Fibroblast of skin of right quadriceps (primary cell): ENCODE measurements at regions not wholly inside any gene's neighbourhood (a gene's known extent, or its start where the extent isn't known, plus 50 kb on each side); places are given as distances from the start of the nearest gene placed in this dataset.

ENCODE experiments used
- DNase-seq: peaks from one replicate; pipeline ENCODE4 v3.0.0-alpha.2; 2013

- DNase-seq, result no peak
These were observed 230.1 kb downstream of the BARHL2 start for GRCh38 chr1:90486996-90487395.

DNA sequence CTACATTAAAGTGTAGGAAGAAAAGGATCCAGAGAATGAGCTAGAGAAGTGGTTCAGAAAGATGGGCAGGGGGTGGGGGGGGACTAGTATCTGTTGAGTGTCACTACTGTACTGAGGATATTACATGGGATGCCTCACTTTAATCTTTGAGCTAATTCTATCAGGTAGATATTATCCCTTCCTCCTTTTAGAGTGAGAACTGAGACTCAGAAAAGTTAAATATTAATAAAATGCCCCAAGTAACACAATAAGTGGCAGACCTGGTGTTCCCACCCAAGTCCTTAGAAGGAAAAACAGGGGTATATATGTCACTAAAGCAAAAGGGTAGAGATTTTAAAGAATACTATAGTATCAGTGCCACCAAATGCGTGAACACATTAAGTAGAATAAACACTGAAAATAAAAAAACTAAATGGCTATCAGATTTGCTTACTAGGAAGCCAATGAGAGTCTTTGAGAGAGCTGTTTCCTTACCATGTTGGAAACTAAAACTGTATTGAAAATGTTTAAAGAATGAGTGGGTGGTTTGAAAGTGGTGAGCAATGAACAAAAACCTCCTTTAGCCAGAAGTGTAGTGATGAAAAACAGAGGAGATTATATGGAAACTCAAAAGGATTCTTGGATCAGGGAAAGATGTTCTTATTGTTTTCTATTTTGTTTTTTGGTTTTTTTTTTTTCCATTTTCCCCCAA, 230.8 kb downstream of the BARHL2 start:
- no peak for DNase-seq

- DNase-seq, result no peak
These were observed 236.7 kb downstream of the BARHL2 start for GRCh38 chr1:90480271-90480835.

DNA sequence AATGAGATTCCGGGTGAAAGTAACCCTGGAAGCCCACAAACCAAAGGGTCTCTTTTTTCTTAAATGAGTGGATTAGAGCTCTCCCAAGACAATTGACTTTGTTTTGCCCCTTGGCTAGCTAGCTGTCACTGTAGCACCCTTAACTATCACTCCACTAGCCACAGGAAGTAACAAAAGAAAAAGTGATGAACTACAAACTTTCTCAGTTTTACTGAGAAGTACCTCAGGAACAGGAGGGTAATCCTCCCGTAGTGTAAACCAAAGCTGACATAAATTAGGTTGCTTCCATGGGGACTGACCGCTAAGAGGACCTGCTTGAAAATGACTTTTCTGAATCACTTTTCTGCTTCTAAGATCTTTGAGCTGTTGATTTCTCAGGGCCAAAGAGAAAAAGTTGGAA, 240.1 kb downstream of the BARHL2 start:
- DNase-seq, result no peak

DNA sequence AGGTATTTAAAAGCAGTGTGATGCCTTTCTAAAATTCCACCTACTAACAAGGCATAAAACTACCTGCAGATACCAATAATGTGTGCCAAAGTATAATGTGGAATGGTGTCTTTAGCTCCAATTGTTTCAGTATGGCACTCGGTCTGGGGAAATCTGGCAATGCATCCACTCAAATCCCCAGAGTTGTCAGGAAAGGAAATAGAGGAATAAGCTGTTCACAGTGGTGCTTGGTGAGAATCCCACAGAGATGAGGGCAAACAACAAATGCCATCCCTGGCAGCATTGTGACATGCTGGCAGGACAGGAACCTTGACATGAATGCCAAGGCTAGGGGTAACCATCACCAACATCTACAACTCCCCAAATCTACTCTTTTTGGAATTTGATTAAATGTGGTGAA, 240.7 kb downstream of the BARHL2 start:
- DNase-seq, result no peak

GRCh38 chr1:90475631-90476030, 241.5 kb downstream of the BARHL2 start:
- DNase-seq, result no peak

GRCh38 chr1:90474731-90475130, 242.4 kb downstream of the BARHL2 start:
- no peak for DNase-seq

DNA sequence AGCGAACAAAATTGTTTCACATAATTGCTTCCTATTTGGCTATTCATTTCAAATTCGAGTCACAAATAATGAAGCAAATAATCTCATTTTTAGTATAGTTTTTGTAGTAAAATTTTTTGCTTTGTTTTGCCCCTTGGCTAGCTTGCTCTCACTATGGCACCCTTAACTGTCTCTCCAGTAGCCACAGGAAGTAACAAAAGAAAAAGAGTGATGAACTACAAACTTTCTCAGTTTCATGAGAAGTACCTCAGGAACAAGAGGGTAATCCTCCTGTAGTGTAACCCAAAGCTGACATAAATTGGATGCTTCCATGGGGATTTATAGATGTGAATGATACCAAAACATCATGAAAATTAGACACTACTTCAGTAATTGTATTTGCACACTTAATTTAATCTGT, 242.9 kb downstream of the BARHL2 start:
- no peak for DNase-seq

GRCh38 chr1:90472775-90473174, 244.3 kb downstream of the BARHL2 start:
- no peak for DNase-seq

DNA sequence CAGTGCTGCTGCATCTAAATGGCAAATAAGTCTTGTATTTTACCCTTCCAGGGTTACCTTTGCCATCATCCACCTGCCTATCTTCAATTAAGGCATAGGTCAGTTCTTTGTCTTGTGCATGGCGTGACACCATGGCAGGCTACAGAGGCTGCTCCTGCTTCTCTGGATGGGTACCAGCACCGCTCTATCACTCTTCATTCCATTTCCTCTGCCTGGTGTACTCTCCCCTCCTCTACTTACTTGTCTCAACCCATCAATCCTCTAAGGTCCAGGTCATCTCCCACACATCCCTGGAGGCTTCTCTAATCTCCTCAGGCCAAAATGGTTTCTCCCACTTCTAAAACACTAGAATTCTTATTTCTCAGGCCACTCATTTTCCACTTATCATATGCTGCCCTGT, 257.5 kb downstream of the BARHL2 start:
- DNase-seq, result no peak

GRCh38 chr1:90457985-90458384, 259.1 kb downstream of the BARHL2 start:
- DNase-seq, result no peak

DNA sequence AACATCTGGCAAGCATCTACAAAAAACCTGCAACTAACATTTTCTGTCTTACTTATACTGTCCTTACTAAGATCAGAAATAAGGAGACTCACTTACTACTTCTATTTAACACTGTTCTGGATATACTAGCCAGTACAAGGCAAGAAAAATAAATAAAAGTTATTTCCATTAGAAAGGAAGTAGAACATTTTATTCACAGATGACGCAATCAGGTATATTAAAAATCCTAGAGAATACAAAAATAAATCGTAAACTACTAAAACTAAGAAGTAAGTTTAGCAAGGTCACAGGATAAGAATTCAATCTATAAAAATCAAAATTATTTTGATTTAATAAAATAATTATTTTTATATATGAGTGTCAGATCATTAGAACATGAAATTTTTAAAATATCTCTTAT, 264.6 kb downstream of the BARHL2 start:
- no peak for DNase-seq

- no peak for DNase-seq
These were observed 273.7 kb downstream of the BARHL2 start for GRCh38 chr1:90443354-90443753.

DNA sequence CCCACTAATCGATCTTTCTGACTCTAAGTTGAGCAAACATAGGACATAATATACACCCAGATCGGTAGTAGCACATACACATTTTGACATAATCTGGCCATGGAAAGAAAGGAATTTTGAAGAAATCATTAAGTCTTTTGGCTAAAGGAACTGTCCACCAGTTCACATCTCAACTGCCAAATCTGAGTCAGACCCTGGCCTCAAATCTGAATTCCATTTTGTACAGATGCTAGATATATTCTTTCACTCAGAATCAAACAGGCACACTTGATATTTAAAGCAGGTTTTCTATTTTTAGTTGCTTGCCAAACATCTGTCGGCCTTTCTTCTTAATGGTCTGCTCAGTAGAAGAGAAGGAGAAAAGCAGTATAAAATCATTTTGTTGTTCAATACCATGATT, 281.8 kb downstream of the BARHL2 start:
- DNase-seq, result no peak

- no peak for DNase-seq
These were observed 282.6 kb downstream of the BARHL2 start for GRCh38 chr1:90434460-90434859.

DNA sequence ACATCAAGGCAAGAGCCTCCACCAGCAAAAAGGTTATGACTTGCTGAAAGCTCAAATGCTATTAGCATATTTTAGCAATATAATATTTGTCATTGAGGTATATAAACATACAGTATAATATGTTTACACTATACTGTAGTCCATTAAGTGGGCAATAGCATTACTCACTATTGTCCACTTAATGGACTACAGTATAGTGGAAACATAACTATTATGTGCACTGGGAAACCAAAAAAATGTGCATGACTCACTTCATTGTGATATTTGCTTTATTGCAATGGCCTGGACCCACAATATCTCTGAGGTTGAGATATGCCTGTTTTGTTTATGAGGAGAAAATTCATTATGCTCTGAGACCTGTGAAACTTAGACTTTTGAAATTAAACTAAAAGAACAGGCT, 300.0 kb downstream of the BARHL2 start:
- no peak for DNase-seq

DNA sequence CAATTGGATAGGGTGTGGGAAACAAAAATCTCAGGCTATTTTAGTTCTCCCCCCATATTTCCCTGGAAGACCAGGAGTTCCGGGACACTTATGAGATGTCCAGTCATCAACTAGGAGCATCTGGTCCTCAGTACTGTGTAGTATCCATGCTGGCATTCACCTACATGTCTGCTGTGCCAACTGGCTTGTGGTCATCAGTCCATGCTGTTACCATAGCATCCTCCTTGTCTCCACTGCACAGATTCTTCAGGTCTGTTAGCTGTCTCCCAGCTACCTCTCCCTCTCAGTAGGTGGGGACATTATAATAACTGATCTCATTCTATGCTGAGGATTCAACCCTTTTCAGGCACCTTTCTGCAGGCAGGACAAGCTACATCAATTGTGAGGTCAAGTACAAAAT, 302.9 kb downstream of the BARHL2 start:
- no peak for DNase-seq

DNA sequence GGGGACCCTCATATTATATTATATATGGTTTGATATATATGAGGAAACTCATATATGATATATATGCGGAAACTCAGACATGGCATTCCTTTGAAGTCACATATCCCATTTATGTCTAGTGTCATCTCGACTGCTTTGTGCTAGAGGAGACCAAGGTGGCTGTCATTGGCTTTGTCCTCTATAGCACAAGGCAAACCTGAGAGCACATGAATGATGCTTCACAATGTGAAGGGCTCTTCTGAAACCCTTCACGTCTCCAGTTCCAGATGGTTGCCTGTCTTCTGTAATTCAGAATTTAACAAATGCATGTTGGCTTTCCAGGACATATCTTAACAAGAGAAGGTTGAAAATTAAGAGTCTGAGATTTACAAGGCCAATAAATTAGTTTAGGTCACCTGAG, 303.6 kb downstream of the BARHL2 start:
- no peak for DNase-seq

GRCh38 chr1:90412563-90412962, 304.5 kb downstream of the BARHL2 start:
- DNase-seq, result no peak

- DNase-seq, result no peak
These were observed 305.9 kb downstream of the BARHL2 start for GRCh38 chr1:90411185-90411584.

GRCh38 chr1:90407737-90408136, 309.4 kb downstream of the BARHL2 start:
- DNase-seq, result no peak

GRCh38 chr1:90405726-90406125, 311.4 kb downstream of the BARHL2 start:
- no peak for DNase-seq

- peak; percentile 90 for DNase-seq
These were observed 313.9 kb downstream of the BARHL2 start for GRCh38 chr1:90402893-90403849.

DNA sequence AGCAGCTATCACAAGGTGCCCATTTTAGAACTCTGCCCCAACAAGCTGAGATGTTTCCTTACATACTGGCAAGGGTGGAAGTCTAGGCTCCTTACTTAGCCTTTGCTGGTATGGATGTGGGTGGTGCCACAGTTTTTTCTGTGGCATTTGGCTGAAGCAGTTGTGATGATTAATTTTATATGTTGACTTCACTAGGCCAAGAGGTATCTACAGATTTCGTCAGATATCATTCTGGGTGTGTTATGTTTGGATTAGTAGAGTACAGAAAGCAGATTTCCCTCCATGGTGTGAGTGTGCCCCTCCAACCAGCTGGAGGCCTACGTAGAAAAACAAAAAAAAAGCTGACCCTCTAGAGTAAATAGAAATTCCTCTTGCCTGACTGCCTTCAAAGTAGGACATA, 317.0 kb downstream of the BARHL2 start:
- peak; percentile 2 for DNase-seq
